ENCODE measurements at regions not wholly inside any gene's neighbourhood (a gene's known extent, or its start where the extent isn't known, plus 50 kb on each side); places are given as distances from the start of the nearest gene placed in this dataset.
"Not testable (repeated sequence)": the region's sequence is repeated elsewhere in the genome, so short reads cannot be mapped to it uniquely, and the experiment has no call there.

GRCh38 chr22:16090991-16091390, 401.2 kb downstream of the POTEH start:
- DNase-seq (ENCODE audit: low spot score), result not testable (repeated sequence)

DNA sequence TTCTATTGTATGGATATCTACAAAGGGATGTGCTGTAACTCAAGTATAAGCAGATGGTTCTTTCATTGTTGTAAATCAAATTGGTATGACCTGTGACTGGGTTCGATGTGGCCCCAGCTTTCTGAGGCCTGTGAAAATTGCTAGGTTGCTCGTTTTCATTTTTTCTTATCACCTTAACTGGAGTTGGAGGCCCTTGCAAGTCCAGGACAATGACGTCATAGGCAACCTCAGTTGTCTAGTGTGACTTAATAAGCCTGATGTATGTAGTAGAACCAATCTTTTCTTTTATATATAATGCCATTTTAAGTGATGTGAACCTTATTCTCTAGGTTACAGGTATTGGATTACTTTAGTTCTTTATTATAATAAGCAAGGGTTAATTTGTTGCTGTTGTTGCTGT, 415.3 kb downstream of the POTEH start:
- not testable (repeated sequence) for DNase-seq (ENCODE audit: low spot score)

DNA sequence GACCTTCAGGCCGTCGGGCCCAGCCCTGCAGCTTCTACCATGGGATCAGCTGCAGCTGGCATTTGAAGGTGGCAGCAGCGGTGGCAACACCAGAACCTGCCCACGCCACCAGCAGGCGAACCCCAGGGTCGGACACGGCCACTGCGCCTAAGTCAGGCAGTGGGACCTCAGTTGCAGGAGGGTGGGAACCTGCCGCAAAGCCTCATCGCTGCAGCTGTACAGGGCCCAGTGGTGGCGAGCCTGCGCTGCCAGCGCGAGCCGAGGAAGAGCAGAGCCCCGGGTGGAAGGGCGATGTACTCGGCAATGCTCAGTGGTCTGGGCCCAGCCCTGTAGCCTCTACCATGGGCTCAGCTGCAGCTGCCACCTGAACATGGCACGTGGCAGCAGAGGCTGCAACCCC, 441.6 kb downstream of the POTEH start:
- not testable (repeated sequence) for DNase-seq (ENCODE audit: low spot score)

DNA sequence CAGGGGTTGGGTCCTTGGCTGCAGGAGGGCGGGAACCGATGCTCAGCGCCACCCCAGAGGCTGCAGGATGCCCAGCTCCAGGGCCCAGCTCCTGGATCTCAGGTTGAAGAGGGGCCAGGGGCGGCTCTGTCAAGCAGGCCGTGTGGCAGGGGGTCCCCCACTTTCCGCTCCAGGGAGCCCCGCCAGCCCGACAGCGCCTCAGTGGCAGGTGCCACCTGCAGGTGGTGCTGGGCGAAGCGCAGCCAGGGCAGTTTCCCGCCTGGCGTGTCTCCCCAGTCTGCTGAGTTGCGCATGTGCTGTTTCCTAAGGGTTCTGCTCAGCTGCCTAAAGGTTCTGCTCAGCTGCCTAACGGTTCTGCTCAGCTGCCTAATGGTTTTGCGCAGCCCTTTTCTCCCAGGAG, 442.1 kb downstream of the POTEH start:
- no peak for DNase-seq (ENCODE audit: low spot score)

DNA sequence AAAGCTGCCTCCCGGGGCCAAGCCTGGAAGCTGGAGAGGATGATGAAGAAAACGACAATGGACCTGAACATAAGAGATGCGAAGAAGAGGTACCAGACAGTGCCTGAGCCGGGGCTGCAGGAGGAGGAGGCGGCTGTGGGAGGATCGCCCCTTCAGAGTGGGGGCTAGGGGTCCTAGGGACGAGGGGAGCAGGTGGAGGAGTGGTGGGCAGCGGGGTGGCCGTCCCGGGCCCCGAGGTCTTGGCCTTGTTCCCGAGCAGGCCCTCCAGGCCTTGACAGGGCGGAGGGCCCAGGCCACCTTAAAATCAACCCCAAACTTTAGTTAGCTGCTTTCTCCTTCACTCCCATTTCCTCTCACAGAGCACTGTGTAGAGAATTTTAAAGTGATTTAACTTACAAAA, 442.8 kb downstream of the POTEH start:
- not testable (repeated sequence) for DNase-seq (ENCODE audit: low spot score)

- not testable (repeated sequence) for DNase-seq (ENCODE audit: low spot score)
Observed at GRCh38 chr22:16146101-16146500, 446.5 kb downstream of the CCT8L2 start.

DNA sequence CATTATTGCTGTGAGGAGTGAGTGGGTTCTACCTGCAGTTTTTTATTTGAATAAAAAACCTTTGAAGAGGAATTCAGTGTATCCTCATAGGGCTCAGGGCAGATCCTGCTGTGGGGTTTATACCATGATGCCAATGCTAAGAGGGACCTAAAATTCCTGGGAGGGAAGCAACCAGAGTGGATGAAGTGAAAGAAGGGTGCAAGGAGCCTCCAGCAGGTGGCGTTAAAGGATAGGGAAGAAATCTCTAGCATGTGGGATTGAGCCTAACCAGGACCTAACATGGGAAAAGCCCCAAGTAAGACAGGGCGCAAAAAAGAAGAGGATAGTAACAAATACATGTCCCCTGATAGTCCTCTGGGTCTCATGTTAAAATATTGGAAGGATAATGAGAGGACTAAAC, 445.7 kb downstream of the CCT8L2 start:
- peak; percentile 5 for DNase-seq (ENCODE audit: low spot score)

DNA sequence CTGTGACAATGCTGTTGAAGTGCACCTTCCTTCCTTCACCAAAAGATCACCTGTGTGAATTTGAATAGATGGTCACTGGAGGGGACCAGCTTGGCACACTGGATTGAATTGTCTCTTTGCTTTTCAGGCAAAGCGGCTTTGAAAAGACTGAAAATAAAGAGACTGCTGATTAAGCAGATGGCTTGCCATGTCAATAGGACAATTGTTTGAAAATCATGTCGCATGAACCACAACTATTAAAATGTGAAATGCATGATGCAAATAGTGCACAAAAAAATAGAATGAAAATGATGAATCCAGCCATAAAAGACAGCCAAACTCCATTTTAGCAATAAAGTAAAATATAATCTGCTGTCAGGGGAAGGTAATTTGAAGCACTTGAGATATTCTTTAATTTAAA, 415.3 kb downstream of the CCT8L2 start:
- DNase-seq (ENCODE audit: low spot score), result not testable (repeated sequence)

DNA sequence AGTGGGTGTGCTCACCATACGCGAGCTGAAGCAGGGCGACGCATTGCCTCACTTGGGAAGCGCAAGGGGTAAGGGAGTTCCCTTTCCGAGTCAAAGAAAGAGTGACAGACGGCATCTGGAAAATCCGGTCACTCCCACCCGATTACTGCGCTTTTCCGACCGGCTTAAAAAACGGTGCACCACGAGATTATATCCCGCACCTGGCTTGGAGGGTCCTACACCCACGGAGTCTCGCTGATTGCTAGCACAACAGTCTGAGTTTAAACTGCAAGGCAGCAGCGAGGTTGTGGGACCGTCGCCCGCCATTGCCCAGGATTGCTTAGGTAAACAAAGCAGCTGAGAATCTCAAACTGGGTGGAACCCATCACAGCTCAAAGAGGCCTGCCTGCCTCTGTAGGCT, 408.7 kb downstream of the CCT8L2 start:
- DNase-seq (ENCODE audit: low spot score), result not testable (repeated sequence)

Measured in NAMALWA (cell line).